ENCODE measurements at regions not wholly inside any gene's neighbourhood (a gene's known extent, or its start where the extent isn't known, plus 50 kb on each side); places are given as distances from the start of the nearest gene placed in this dataset.

GRCh38 chr18:73901566-73901965 is 246.1 kb downstream of the FBXO15 start:
- DNase-seq (ENCODE audit: low spot score), result no peak
- H3K4me3 ChIP-seq (ENCODE audit: low read depth in 1 of 3, low read length in 3 of 3), result no peak overlapping the region
- TF ChIP-seq RAD21 (IDR thresholded peaks at IDR 0.05) (no peak), TAF1 (conservative IDR thresholded peaks at IDR 0.05) (no peak), SP1 (IDR thresholded peaks at IDR 0.05) (no peak)
- H3K27me3 ChIP-seq (ENCODE audit: control insufficient read depth in 4 of 4, insufficient read depth in 4 of 4, low read length in 3 of 4), result peaks cover 0 to 5% (median 0%) of the 10 kb centered on the region in 4 donors
- no peak overlapping the region for H3K9ac ChIP-seq (ENCODE audit: low read depth in 1 of 2, low read length in 2 of 2)
- 64% methylated on average over 4 of the region's 4 CpGs for WGBS
- H3K4me1 ChIP-seq (ENCODE audit: control insufficient read depth in 4 of 4, insufficient read depth in 4 of 4, low read length in 3 of 4), result no peaks in the 10 kb centered on the region
- H3K9me3 ChIP-seq (ENCODE audit: control insufficient read depth in 4 of 4, low read length in 3 of 4), result no peaks in the 10 kb centered on the region
- H3K27ac ChIP-seq (ENCODE audit: low read depth in 1 of 2, low read length in 2 of 2), result no peak overlapping the region
- no peaks in the 10 kb centered on the region for H3K36me3 ChIP-seq (ENCODE audit: control insufficient read depth in 4 of 4, insufficient read depth in 3 of 4, low read depth in 1 of 4, low read length in 3 of 4)

- Histone ChIP-seq H3K27me3 (ENCODE audit: control insufficient read depth in 4 of 4, insufficient read depth in 4 of 4, low read length in 3 of 4) (peaks cover 0 to 4% (median 0%) of the 10 kb centered on the region in 4 donors), H3K9me3 (ENCODE audit: control insufficient read depth in 4 of 4, low read length in 3 of 4) (no peaks in the 10 kb centered on the region), H3K9ac (ENCODE audit: low read depth in 1 of 2, low read length in 2 of 2) (no peak overlapping the region), H3K36me3 (ENCODE audit: control insufficient read depth in 4 of 4, insufficient read depth in 3 of 4, low read depth in 1 of 4, low read length in 3 of 4) (no peaks in the 10 kb centered on the region), H3K27ac (ENCODE audit: low read depth in 1 of 2, low read length in 2 of 2) (no peak overlapping the region), H3K4me3 (ENCODE audit: low read depth in 1 of 3, low read length in 3 of 3) (no peak overlapping the region), H3K4me1 (ENCODE audit: control insufficient read depth in 4 of 4, insufficient read depth in 4 of 4, low read length in 3 of 4) (no peaks in the 10 kb centered on the region)
- DNase-seq (ENCODE audit: low spot score), result no peak
- WGBS, result 67% methylated on average over 9 of the region's 9 CpGs
- TF ChIP-seq YY1 (IDR thresholded peaks at IDR 0.05) (no peak), FOXA1 (IDR thresholded peaks at IDR 0.05) (no peak), ZBTB33 (IDR thresholded peaks at IDR 0.05) (no peak), MAX (IDR thresholded peaks at IDR 0.05) (no peak), NR2F2 (IDR thresholded peaks at IDR 0.05) (no peak), TAF1 (conservative IDR thresholded peaks at IDR 0.05) (no peak), SP1 (IDR thresholded peaks at IDR 0.05) (no peak), RAD21 (IDR thresholded peaks at IDR 0.05) (no peak), CTCF (IDR thresholded peaks at IDR 0.05; ENCODE audit: low read depth, low read length, missing input control) (no peak), FOXA2 (IDR thresholded peaks at IDR 0.05) (no peak), RXRA (IDR thresholded peaks at IDR 0.05) (no peak), JUND (IDR thresholded peaks at IDR 0.05) (no peak), EGR1 (IDR thresholded peaks at IDR 0.05; ENCODE audit: low read depth in 2 of 2) (no peak), ATF3 (IDR thresholded peaks at IDR 0.05) (no peak), HNF4G (IDR thresholded peaks at IDR 0.05) (no peak), HNF4A (conservative IDR thresholded peaks at IDR 0.05) (no peak), REST (IDR thresholded peaks at IDR 0.05) (no peak), GABPA (IDR thresholded peaks at IDR 0.05 in 1 of 2, conservative IDR thresholded peaks at IDR 0.05 in 1 of 2) (no peak)
Measured at GRCh38 chr18:73901151-73901550, 246.5 kb downstream of the FBXO15 start.

Data from liver (tissue), 8 donors.